ENCODE measurements at regions not wholly inside any gene's neighbourhood (a gene's known extent, or its start where the extent isn't known, plus 50 kb on each side); places are given as distances from the start of the nearest gene placed in this dataset.

- DNase-seq (ENCODE audit: low read depth) = no peak
- no peak overlapping the region for H3K4me3 ChIP-seq (replicated peaks; ENCODE audit: low read depth, low read length)
- no peak for TF ChIP-seq CTCF (IDR thresholded peaks at IDR 0.05; ENCODE audit: low read length, missing control alignments)
Observed at GRCh38 chr3:109234300-109234699, 82.0 kb downstream of the DPPA2 start.

- DNase-seq (ENCODE audit: low read depth) = no peak
- no peak for TF ChIP-seq CTCF (IDR thresholded peaks at IDR 0.05; ENCODE audit: low read length, missing control alignments)
Observed at GRCh38 chr3:109241459-109242186, 74.7 kb downstream of the DPPA2 start.

GRCh38 chr3:109242187-109242523, 74.2 kb downstream of the DPPA2 start:
- H3K4me3 ChIP-seq (replicated peaks; ENCODE audit: low read depth, low read length) = no peak overlapping the region
- TF ChIP-seq CTCF (IDR thresholded peaks at IDR 0.05; ENCODE audit: low read length, missing control alignments) = no peak
- DNase-seq (ENCODE audit: low read depth) = no peak

More at GRCh38 chr3:109241459-109242186, 74.7 kb downstream of the DPPA2 start:
- no peak overlapping the region for H3K4me3 ChIP-seq (replicated peaks; ENCODE audit: low read depth, low read length)
